ES-I3 (cell line): ENCODE measurements at regions not wholly inside any gene's neighbourhood (a gene's known extent, or its start where the extent isn't known, plus 50 kb on each side); places are given as distances from the start of the nearest gene placed in this dataset.
"Not testable (repeated sequence)": the region's sequence is repeated elsewhere in the genome, so short reads cannot be mapped to it uniquely, and the experiment has no call there.

Experiments used
- H3K36me3 ChIP-seq: 2 replicates; pipeline ENCODE4 v1.6.1; 2013; ENCODE audit warnings: mild to moderate bottlenecking, low read length, control low read depth, moderate library complexity; ENCODE audit not compliant: insufficient read depth
- H3K4me1 ChIP-seq: 2 replicates; pipeline ENCODE4 v1.6.1; 2013; ENCODE audit warnings: mild to moderate bottlenecking, control low read depth, low read length; ENCODE audit not compliant: insufficient read depth
- H3K9ac ChIP-seq: 2 replicates; pipeline ENCODE4 v1.6.1; 2013; ENCODE audit warnings: low read depth, mild to moderate bottlenecking, low read length, moderate library complexity
- H3K9me3 ChIP-seq: 2 replicates; pipeline ENCODE4 v1.6.1; 2013; ENCODE audit warnings: mild to moderate bottlenecking, low read length, moderate library complexity; ENCODE audit not compliant: control insufficient read depth, insufficient read depth

DNA sequence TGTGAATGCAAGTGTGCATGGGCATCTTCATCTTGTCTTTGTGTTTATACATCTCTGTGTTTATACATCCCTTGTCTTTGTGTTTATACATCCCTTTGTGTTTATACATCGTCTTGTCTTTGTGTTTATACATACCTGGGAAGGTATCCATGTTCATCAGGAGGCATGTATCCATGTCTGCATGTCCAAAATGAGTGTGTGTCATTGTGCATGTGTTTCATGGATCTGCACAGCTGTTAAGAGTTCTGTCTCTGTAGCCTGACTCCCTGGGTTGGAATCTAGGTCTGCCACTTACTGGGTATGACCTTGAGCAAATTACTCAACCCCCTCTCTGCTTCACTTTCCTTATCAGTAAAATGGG is 50.1 kb upstream of the SIRPA start:
- Histone ChIP-seq H3K4me1 (peaks cover 5% of the 10 kb centered on the region; the same call in 1 of the 2 replicates), H3K36me3 (no peaks in the 10 kb centered on the region), H3K9ac (no peak overlapping the region), H3K9me3 (no peaks in the 10 kb centered on the region)

DNA sequence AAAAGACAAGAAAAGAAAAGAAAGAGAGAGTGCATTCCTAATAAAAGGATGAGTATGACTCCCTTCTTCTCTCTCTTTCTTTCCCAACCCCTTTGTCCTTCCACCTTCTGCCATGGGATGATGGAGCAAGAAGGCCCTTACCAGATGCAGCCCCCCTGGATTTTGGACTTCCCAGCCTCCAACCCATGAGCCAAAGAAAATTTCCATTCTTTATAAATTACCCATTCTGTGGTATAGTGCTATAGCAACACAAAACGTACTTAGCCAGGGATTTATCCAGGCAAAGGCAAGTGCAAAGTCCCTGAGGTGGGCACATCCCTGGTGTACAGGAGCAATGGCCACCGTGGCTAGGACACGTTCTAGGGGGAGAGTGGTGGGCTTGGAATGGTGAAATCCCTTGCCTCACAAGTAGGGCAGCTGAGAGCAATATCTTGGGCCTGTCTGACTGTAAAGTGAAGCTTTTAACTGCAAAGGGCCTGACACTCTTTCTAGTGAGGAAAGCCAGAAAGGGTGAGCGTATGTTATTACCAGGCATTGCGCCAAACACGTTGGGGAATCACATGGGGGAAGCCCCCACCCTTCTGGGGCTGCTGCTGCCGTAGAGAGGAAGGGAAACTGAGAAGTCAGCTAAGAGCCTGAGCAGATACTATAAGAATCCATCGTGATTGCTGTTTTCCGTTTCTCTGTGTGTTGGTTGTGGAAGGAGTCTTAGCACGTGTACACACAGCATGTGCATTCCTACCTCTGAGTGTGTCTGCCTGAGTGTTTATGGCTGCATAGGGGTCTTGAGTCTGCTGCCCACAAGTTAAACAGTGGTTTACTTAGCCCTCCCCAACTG is 50.7 kb upstream of the SIRPA start:
- Histone ChIP-seq H3K9me3 (no peaks in the 10 kb centered on the region), H3K4me1 (peaks cover 5% of the 10 kb centered on the region; the same call in 1 of the 2 replicates), H3K36me3 (no peaks in the 10 kb centered on the region), H3K9ac (no peak overlapping the region)

DNA sequence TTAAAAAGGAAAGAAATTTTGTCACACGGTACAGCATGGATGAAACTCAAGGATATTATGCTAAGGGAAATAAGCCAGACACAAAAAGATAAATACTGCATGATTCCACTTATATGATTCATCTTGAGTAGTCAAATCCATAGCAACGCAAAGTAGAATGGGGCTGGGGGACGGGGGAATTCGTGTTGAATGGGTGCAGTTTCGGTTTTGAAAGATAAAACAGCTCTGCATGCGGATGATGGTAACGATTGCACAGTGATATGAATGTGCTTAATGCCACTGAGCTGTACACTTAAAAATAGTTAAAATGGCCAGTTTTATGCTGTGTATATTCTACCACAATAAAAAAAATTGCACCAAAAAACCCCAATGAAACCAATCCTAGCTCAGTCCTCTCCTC is 52.9 kb upstream of the SIRPA start:
- Histone ChIP-seq H3K9ac (no peak overlapping the region), H3K4me1 (peaks cover 5% of the 10 kb centered on the region; the same call in 1 of the 2 replicates), H3K9me3 (no peaks in the 10 kb centered on the region), H3K36me3 (no peaks in the 10 kb centered on the region)

GRCh38 chr20:1841554-1842140 is 53.6 kb upstream of the SIRPA start:
- no peaks in the 10 kb centered on the region for H3K9me3 ChIP-seq
- no peak overlapping the region for H3K9ac ChIP-seq
- H3K36me3 ChIP-seq, result no peaks in the 10 kb centered on the region
- H3K4me1 ChIP-seq, result peaks cover 5% of the 10 kb centered on the region; the same call in 1 of the 2 replicates

GRCh38 chr20:1840817-1841553 is 54.2 kb upstream of the SIRPA start:
- Histone ChIP-seq H3K4me1 (peaks cover 5% of the 10 kb centered on the region; the same call in 1 of the 2 replicates), H3K9ac (no peak overlapping the region), H3K36me3 (no peaks in the 10 kb centered on the region), H3K9me3 (no peaks in the 10 kb centered on the region)

DNA sequence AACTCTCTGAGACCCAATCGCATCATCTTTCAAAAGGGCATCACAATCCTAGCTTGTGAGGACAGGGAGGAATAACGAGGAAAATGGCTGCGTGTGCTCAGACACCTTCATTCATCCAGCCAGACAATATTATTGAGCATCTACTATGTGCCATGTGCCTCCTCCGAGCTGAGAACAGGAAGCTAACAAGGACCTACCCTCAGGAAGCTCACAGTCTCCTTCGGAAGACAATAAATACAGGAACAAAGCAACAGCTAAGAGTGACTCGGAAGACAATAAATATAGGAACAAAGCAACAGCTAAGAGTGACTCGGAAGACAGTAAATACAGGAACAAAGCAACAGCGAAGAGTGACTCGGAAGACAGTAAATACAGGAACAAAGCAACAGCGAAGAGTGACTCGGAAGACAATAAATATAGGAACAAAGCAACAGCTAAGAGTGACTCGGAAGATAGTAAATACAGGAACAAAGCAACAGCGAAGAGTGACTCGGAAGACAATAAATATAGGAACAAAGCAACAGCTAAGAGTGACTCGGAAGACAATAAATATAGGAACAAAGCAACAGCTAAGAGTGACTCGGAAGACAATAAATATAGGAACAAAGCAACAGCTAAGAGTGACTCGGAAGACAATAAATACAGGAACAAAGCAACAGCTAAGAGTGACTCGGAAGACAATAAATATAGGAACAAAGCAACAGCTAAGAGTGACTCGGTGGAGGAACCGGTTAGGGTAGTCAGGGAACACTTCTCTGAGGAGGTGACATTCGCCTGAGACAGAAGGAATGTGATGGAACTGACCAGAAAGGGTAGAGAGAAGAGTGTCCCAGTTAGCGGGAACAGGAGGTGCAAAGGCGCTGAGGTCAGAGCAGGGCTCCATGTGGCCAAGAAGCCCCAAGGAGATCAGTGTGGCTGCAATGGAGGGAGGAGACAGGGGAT is 55.6 kb upstream of the SIRPA start:
- not testable (repeated sequence) for H3K9ac ChIP-seq, H3K4me1 ChIP-seq, H3K9me3 ChIP-seq, H3K36me3 ChIP-seq

DNA sequence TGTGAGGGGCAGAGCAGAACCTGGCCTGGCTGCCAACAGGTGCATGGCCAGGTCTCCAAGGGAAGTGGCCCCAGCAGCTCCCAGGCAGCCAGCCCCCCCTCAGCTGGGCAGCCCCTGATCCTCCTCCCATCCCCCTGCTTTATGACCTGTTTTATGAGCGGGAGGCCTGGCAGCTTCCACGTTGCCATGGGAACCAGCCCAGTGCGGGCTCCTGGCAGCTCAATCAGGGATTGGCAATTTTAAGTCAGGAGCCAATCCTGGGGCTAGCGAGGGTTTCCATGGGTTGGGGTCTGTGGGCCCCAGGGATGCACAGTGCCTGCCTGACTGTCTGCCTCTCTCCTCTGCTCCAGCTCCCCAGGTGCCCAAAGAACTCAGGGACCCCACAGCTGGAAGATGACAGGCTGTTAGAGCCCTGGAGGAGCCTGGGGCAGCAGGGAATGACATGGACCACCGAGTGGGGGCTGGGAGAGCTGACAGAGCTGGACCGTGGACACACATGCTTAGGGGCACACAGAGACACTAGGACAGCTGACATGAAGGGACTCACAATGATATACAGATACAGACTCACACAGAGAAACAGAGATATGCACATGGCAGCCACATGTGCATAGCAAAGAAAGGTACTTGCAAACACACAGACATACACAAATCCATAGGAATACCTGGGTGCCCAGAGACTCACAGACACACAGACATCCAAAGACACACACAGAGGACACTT is 56.5 kb upstream of the SIRPA start:
- H3K36me3 ChIP-seq, result no peaks in the 10 kb centered on the region
- no peak overlapping the region for H3K9ac ChIP-seq
- H3K4me1 ChIP-seq, result peaks cover 5% of the 10 kb centered on the region; the same call in 1 of the 2 replicates
- no peaks in the 10 kb centered on the region for H3K9me3 ChIP-seq

DNA sequence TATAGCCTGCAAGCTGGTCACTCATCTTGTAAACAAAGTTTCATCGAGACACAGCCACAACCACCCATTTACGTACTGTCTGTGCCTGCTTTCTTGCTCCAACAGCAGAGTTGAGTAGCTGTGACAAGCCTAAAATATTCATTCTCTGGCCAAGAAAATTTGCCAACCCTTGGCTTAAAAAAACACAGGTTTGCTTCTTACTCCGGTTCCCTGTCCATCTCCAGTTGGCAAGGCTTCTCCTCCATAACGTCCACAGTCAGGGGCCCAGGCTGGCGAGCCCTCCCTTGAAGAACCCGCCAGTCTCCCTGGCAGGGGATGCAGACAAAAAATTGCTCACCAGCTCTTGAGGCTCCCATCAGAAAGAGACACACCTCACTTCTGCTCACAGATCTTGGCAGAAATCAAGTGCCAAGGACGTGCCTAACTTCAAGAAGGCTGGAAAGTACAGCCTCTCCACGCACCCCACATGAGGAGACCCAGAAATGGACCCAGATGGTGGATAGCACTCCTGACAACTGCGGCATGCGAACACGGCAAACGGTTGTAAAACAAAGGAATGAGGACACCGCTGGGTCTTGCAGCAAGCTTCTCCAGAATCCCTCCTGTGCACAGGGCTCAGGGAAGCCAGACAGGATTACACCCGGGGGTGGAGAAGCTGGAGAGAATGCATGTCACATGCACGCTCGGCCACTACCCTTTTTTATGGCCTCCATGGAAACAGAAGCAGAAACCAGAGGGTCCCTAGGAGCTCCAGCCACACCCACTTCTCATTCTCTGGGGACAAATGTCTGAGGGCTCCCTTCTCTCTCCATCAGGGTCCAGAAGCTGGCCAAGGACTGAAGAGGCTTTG is 59.8 kb upstream of the SIRPA start:
- H3K4me1 ChIP-seq, result no peaks in the 10 kb centered on the region

GRCh38 chr20:1833728-1834726 is 61.2 kb upstream of the SIRPA start:
- Histone ChIP-seq H3K4me1 (no peaks in the 10 kb centered on the region), H3K9ac (no peak overlapping the region), H3K9me3 (no peaks in the 10 kb centered on the region)

More for the DNA sequence above, 59.8 kb upstream of the SIRPA start:
- Histone ChIP-seq H3K36me3 (no peaks in the 10 kb centered on the region), H3K9ac (no peak overlapping the region), H3K9me3 (no peaks in the 10 kb centered on the region)

GRCh38 chr20:1833216-1833615 is 62.0 kb upstream of the SIRPA start:
- H3K36me3 ChIP-seq, result no peaks in the 10 kb centered on the region
- peaks cover 1% of the 10 kb centered on the region; the same call in 1 of the 2 replicates for H3K4me1 ChIP-seq
- H3K9ac ChIP-seq, result no peak overlapping the region
- no peaks in the 10 kb centered on the region for H3K9me3 ChIP-seq

More at GRCh38 chr20:1833728-1834726, 61.2 kb upstream of the SIRPA start:
- H3K36me3 ChIP-seq, result no peaks in the 10 kb centered on the region

- Histone ChIP-seq H3K36me3 (no peaks in the 10 kb centered on the region), H3K4me1 (peaks cover 4% of the 10 kb centered on the region; the same call in 1 of the 2 replicates), H3K9me3 (no peaks in the 10 kb centered on the region), H3K9ac (no peak overlapping the region)
Measured at GRCh38 chr20:1832634-1833033, 62.6 kb upstream of the SIRPA start.

DNA sequence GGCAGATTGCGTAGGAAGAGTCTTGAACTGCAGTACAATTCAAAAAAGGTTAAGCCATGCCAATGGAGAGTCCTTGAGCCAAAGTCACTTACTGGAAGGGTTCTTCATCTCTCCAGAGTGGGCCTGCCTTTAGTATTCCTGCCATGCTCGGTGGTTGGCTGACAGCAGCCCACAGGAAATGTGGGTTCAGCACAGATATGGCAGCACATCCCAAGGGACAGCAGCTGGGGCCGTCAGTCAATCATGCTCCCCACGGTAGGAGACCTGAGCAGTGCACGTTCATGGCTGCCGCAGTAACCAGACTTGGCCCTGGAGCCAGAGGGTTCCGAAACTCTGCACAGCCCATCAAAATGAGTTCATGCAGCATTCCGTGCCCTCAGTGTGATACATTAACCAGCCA is 63.6 kb upstream of the SIRPA start:
- Histone ChIP-seq H3K9ac (no peak overlapping the region), H3K9me3 (no peaks in the 10 kb centered on the region), H3K36me3 (no peaks in the 10 kb centered on the region), H3K4me1 (peaks cover 4% of the 10 kb centered on the region; the same call in 1 of the 2 replicates)
